IPS-NIHi11 (cell line): ENCODE measurements at regions not wholly inside any gene's neighbourhood (a gene's known extent, or its start where the extent isn't known, plus 50 kb on each side); places are given as distances from the start of the nearest gene placed in this dataset.

ENCODE experiments used
- DNase-seq: peaks from one replicate; pipeline ENCODE4 v3.0.0; 2012; ENCODE audit warnings: mixed read lengths, low spot score

- DNase-seq = no peak
These were observed 154.5 kb upstream of the ANK2 start for GRCh38 chr4:112894951-112895350.

GRCh38 chr4:112895811-112896608, 153.4 kb upstream of the ANK2 start:
- peak; percentile 24 for DNase-seq

- no peak for DNase-seq
These were observed 152.8 kb upstream of the ANK2 start for GRCh38 chr4:112896609-112897190.

GRCh38 chr4:112897543-112897942, 151.9 kb upstream of the ANK2 start:
- DNase-seq = no peak

GRCh38 chr4:112898357-112899141, 150.9 kb upstream of the ANK2 start:
- DNase-seq = no peak

GRCh38 chr4:112900416-112900815, 149.0 kb upstream of the ANK2 start:
- DNase-seq = no peak

GRCh38 chr4:112901962-112902411, 147.5 kb upstream of the ANK2 start:
- no peak for DNase-seq

- no peak for DNase-seq
These were observed 143.7 kb upstream of the ANK2 start for GRCh38 chr4:112905728-112906127.

GRCh38 chr4:112908511-112908910, 140.9 kb upstream of the ANK2 start:
- no peak for DNase-seq

GRCh38 chr4:112910109-112910736, 139.2 kb upstream of the ANK2 start:
- DNase-seq = no peak

GRCh38 chr4:112916868-112917267, 132.6 kb upstream of the ANK2 start:
- no peak for DNase-seq

GRCh38 chr4:112923516-112923915, 125.9 kb upstream of the ANK2 start:
- DNase-seq = no peak

- DNase-seq = no peak
These were observed 122.6 kb upstream of the ANK2 start for GRCh38 chr4:112926819-112927218.

- no peak for DNase-seq
These were observed 121.9 kb upstream of the ANK2 start for GRCh38 chr4:112927544-112927943.

GRCh38 chr4:112931001-112931400, 118.5 kb upstream of the ANK2 start:
- no peak for DNase-seq

- no peak for DNase-seq
These were observed 115.7 kb upstream of the ANK2 start for GRCh38 chr4:112933790-112934189.

GRCh38 chr4:112938461-112939058, 110.9 kb upstream of the ANK2 start:
- peak; percentile 43 for DNase-seq

GRCh38 chr4:112939901-112940300, 109.6 kb upstream of the ANK2 start:
- no peak for DNase-seq

GRCh38 chr4:112940336-112940735, 109.1 kb upstream of the ANK2 start:
- no peak for DNase-seq

- no peak for DNase-seq
These were observed 107.4 kb upstream of the ANK2 start for GRCh38 chr4:112942077-112942476.

- no peak for DNase-seq
These were observed 106.5 kb upstream of the ANK2 start for GRCh38 chr4:112942997-112943396.

GRCh38 chr4:112944006-112944405, 105.4 kb upstream of the ANK2 start:
- no peak for DNase-seq
